HepG2 (cell line): ENCODE measurements at regions not wholly inside any gene's neighbourhood (a gene's known extent, or its start where the extent isn't known, plus 50 kb on each side); places are given as distances from the start of the nearest gene placed in this dataset.
A peak's percentile ranks its signal among the peaks of the same experiment; 100 is the strongest.

ENCODE experiments used
- ISX ChIP-seq: sonication (generic); formaldehyde crosslinking; conservative IDR thresholded peaks from 2 replicates; pipeline ENCODE4 v1.5.0; 2020; ENCODE audit warnings: missing genetic modification reagents
- JARID2 ChIP-seq: sonication (generic); formaldehyde crosslinking; IDR thresholded peaks from 2 replicates; pipeline ENCODE4 v1.8.1; 2023; ENCODE audit warnings: missing genetic modification reagents, inconsistent platforms; ENCODE audit not compliant: insufficient replicate concordance
- JUNB ChIP-seq: sonication (generic); formaldehyde crosslinking; IDR thresholded peaks from 2 replicates; pipeline ENCODE4 v1.8.0; 2022; ENCODE audit warnings: missing genetic modification reagents, mild to moderate bottlenecking, borderline replicate concordance
- KDM3A ChIP-seq: IDR thresholded peaks from 2 replicates; pipeline ENCODE4 v1.6.1; 2018; ENCODE audit warnings: low read depth, missing compliant biosample characterization
- NBN ChIP-seq: fragments of 450-650 bp; conservative IDR thresholded peaks from 2 replicates; pipeline ENCODE4 v1.6.1; 2017
- NFYB ChIP-seq: sonication (generic); formaldehyde crosslinking; IDR thresholded peaks from 2 replicates; pipeline ENCODE4 v1.4.0; 2020; ENCODE audit warnings: missing genetic modification reagents
- SMARCC2 ChIP-seq: fragments of 450-650 bp; IDR thresholded peaks from 2 replicates; pipeline ENCODE4 v1.6.1; 2017; ENCODE audit warnings: antibody characterized with exemption, mild to moderate bottlenecking
- SMARCE1 ChIP-seq: fragments of 450-650 bp; IDR thresholded peaks from 2 replicates; pipeline ENCODE4 v1.6.1; 2017; ENCODE audit warnings: borderline replicate concordance
- SOX13 ChIP-seq, 3 experiments: fragments of 450-650 bp in 1 of 3; sonication (generic) in 1 of 3; formaldehyde crosslinking in 1 of 3; IDR thresholded peaks in 2 of 3; conservative IDR thresholded peaks in 1 of 3; 2 replicates each; pipeline versions ENCODE4 v1.5.0 to v1.6.1; 2016 to 2020; ENCODE audit warnings: antibody characterized with exemption in 1 of 3, mild to moderate bottlenecking in 1 of 3, missing compliant biosample characterization in 1 of 3, missing genetic modification reagents in 1 of 3, moderate library complexity in 1 of 3
- TOE1 ChIP-seq: sonication (generic); formaldehyde crosslinking; IDR thresholded peaks from 2 replicates; pipeline ENCODE4 v1.4.0; 2020; ENCODE audit warnings: mild to moderate bottlenecking, missing genetic modification reagents
- ZBTB20 ChIP-seq: sonication (generic); formaldehyde crosslinking; IDR thresholded peaks from 2 replicates; pipeline ENCODE4 v1.8.1; 2023; ENCODE audit warnings: missing genetic modification reagents, low read depth, mild to moderate bottlenecking, borderline replicate concordance
- ZFY ChIP-seq: sonication (generic); formaldehyde crosslinking; IDR thresholded peaks from 2 replicates; pipeline ENCODE4 v1.4.0; 2020; ENCODE audit warnings: missing genetic modification reagents
- ZNF24 ChIP-seq: fragments of 450-650 bp; IDR thresholded peaks from 2 replicates; pipeline ENCODE4 v1.6.1; 2017; ENCODE audit warnings: antibody characterized with exemption, mild to moderate bottlenecking
- ZNF354B ChIP-seq: sonication (generic); formaldehyde crosslinking; IDR thresholded peaks from 2 replicates; pipeline ENCODE4 v1.8.0; 2022; ENCODE audit warnings: mild to moderate bottlenecking, missing genetic modification reagents
- ZNF674 ChIP-seq: sonication (generic); formaldehyde crosslinking; IDR thresholded peaks from 2 replicates; pipeline ENCODE4 v1.5.0; 2020; ENCODE audit warnings: low read depth, mild to moderate bottlenecking, missing genetic modification reagents
- TF ChIP-seq, protein P1 (sequence below): sonication (generic); formaldehyde crosslinking; IDR thresholded peaks from 2 replicates; pipeline ENCODE4 v1.4.0; 2020; ENCODE audit warnings: missing genetic modification reagents
- TF ChIP-seq, protein P2 (sequence below): sonication (generic); formaldehyde crosslinking; conservative IDR thresholded peaks from 2 replicates; pipeline ENCODE4 v1.8.0; 2022; ENCODE audit warnings: low read depth, missing genetic modification reagents

GRCh38 chr16:80466024-80466987 is 74.5 kb upstream of the DYNLRB2 start (continued):
- TF ChIP-seq, protein P1, sequence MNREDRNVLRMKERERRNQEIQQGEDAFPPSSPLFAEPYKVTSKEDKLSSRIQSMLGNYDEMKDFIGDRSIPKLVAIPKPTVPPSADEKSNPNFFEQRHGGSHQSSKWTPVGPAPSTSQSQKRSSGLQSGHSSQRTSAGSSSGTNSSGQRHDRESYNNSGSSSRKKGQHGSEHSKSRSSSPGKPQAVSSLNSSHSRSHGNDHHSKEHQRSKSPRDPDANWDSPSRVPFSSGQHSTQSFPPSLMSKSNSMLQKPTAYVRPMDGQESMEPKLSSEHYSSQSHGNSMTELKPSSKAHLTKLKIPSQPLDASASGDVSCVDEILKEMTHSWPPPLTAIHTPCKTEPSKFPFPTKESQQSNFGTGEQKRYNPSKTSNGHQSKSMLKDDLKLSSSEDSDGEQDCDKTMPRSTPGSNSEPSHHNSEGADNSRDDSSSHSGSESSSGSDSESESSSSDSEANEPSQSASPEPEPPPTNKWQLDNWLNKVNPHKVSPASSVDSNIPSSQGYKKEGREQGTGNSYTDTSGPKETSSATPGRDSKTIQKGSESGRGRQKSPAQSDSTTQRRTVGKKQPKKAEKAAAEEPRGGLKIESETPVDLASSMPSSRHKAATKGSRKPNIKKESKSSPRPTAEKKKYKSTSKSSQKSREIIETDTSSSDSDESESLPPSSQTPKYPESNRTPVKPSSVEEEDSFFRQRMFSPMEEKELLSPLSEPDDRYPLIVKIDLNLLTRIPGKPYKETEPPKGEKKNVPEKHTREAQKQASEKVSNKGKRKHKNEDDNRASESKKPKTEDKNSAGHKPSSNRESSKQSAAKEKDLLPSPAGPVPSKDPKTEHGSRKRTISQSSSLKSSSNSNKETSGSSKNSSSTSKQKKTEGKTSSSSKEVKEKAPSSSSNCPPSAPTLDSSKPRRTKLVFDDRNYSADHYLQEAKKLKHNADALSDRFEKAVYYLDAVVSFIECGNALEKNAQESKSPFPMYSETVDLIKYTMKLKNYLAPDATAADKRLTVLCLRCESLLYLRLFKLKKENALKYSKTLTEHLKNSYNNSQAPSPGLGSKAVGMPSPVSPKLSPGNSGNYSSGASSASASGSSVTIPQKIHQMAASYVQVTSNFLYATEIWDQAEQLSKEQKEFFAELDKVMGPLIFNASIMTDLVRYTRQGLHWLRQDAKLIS (CRISPR knock-in tag) = no peak
- TF ChIP-seq KDM3A (peak; percentile 90), ISX (CRISPR knock-in tag) (no peak), SMARCC2 (no peak), SMARCE1 (no peak), SOX13 (IDR thresholded peaks at IDR 0.05) (no peak), SOX13 (CRISPR knock-in tag; conservative IDR thresholded peaks at IDR 0.05 in 1 of 2, IDR thresholded peaks at IDR 0.05 in 1 of 2) (no peak), NFYB (CRISPR knock-in tag) (no peak), ZNF354B (CRISPR knock-in tag) (no peak), ZFY (CRISPR knock-in tag) (peak; percentile 36; the same call in 1 of the 2 replicates), ZNF24 (no peak), JUNB (no peak), TOE1 (0 out of 2 replicates have a peak, but pooled peaks have one; percentile 31), NBN (no peak), ZNF674 (CRISPR knock-in tag) (no peak), ZBTB20 (no peak; the same call in 1 of the 2 replicates), JARID2 (CRISPR knock-in tag) (no peak)
- TF ChIP-seq, protein P2, sequence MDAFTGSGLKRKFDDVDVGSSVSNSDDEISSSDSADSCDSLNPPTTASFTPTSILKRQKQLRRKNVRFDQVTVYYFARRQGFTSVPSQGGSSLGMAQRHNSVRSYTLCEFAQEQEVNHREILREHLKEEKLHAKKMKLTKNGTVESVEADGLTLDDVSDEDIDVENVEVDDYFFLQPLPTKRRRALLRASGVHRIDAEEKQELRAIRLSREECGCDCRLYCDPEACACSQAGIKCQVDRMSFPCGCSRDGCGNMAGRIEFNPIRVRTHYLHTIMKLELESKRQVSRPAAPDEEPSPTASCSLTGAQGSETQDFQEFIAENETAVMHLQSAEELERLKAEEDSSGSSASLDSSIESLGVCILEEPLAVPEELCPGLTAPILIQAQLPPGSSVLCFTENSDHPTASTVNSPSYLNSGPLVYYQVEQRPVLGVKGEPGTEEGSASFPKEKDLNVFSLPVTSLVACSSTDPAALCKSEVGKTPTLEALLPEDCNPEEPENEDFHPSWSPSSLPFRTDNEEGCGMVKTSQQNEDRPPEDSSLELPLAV (CRISPR knock-in tag) = no peak
